HFFc6 (cell line): ENCODE measurements at regions not wholly inside any gene's neighbourhood (a gene's known extent, or its start where the extent isn't known, plus 50 kb on each side); places are given as distances from the start of the nearest gene placed in this dataset.

Experiments
- DNase-seq: peaks from one replicate; pipeline ENCODE4 v3.0.0-alpha.2; 2018
- H3K27ac Mint-ChIP-seq: 2 replicates; pipeline ENCODE4 v1.8.0; 2020; ENCODE audit warnings: mild to moderate bottlenecking, mixed read lengths
- H3K27me3 Mint-ChIP-seq: 2 replicates; pipeline ENCODE4 v1.8.0; 2021; ENCODE audit warnings: mild to moderate bottlenecking, moderate library complexity, mixed read lengths; ENCODE audit not compliant: insufficient read depth
- H3K36me3 Mint-ChIP-seq: 2 replicates; pipeline ENCODE4 v1.8.0; 2021; ENCODE audit warnings: low read depth, mixed read lengths
- H3K4me1 Mint-ChIP-seq: 2 replicates; pipeline ENCODE4 v1.8.0; 2020; ENCODE audit warnings: low read depth, mixed read lengths
- H3K4me3 Mint-ChIP-seq: 2 replicates; pipeline ENCODE4 v1.8.0; 2020; ENCODE audit warnings: mild to moderate bottlenecking, moderate library complexity, mixed read lengths
- H3K9me3 Mint-ChIP-seq: 2 replicates; pipeline ENCODE4 v1.8.0; 2020; ENCODE audit warnings: mild to moderate bottlenecking, mixed read lengths
- TF ChIP-seq, protein P1 (sequence below): fragments of 200-600 bp; sonication (generic); IDR thresholded peaks from 2 replicates; pipeline ENCODE4 v1.5.0; 2021; ENCODE audit warnings: antibody characterized with exemption, mild to moderate bottlenecking

DNA sequence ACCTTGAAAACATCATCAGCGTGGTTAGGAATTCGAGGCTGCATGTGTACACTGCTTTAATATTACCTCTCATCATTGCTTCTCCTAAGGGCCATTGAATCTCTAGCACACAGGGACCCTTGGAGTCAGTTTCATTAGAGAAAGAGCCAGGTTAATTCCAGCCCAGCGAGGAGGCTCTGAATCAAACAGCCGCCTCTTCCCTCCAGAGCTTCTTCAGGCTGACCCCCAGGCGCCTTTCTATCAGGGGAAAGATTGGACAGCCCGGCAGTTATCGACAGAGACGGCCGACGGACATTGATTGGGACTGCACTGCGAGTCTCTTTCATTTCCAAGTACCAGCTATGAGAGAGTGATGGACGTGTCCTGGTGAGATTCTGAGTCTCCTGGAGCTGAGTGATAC is 159.2 kb downstream of the ANKRD60 start:
- no peak overlapping the region for H3K4me3 Mint-ChIP-seq
- no peaks in the 10 kb centered on the region for H3K9me3 Mint-ChIP-seq
- no peaks in the 10 kb centered on the region for H3K36me3 Mint-ChIP-seq
- peaks cover 24% of the 10 kb centered on the region for H3K4me1 Mint-ChIP-seq
- H3K27me3 Mint-ChIP-seq = peaks cover 34% of the 10 kb centered on the region
- TF ChIP-seq, protein P1, sequence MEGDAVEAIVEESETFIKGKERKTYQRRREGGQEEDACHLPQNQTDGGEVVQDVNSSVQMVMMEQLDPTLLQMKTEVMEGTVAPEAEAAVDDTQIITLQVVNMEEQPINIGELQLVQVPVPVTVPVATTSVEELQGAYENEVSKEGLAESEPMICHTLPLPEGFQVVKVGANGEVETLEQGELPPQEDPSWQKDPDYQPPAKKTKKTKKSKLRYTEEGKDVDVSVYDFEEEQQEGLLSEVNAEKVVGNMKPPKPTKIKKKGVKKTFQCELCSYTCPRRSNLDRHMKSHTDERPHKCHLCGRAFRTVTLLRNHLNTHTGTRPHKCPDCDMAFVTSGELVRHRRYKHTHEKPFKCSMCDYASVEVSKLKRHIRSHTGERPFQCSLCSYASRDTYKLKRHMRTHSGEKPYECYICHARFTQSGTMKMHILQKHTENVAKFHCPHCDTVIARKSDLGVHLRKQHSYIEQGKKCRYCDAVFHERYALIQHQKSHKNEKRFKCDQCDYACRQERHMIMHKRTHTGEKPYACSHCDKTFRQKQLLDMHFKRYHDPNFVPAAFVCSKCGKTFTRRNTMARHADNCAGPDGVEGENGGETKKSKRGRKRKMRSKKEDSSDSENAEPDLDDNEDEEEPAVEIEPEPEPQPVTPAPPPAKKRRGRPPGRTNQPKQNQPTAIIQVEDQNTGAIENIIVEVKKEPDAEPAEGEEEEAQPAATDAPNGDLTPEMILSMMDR = no peak
- no peak for DNase-seq
- no peak overlapping the region for H3K27ac Mint-ChIP-seq

DNA sequence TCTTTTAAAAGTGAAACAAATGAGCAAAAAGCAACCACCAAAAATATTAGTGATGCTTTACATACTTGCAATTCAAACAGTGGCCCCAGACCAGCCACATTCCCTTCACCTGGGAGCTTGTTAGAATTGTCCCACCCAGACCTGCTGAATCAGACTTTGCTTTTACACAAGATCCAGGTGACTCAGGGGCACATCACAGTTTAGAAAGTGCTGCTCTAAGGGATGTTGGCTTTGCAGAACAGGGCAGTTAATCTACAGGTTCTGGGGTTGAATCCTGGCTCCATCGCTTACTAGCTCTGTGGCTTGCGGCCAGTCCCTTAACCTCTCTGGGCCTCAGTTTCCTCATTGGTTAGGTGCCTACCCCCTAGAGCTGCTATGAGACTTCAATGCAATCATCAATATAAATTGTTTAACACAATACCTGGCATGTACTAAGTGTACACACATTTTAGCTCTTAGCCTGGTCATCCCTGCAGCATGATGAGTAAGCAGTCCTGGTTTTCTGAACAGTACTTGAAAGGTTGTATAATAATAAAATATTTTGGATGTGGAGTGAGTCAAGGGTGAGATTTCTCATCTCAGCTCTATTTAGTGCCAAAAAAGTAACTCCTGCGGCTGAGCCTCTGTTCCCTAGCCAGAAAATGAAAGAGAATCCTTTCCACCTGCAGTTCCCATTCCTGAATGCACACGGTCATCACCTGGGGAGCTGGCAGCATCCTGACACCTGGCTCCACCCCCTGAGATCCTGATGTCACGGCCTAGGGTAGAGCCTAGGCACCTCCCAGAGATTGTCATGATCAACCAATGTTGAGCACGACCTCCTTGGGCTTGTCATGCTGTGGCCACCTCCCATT is 162.7 kb downstream of the ANKRD60 start:
- TF ChIP-seq, protein P1 = no peak
- Mint-ChIP-seq H3K27me3 (peaks cover 37% of the 10 kb centered on the region), H3K36me3 (peaks cover 8% of the 10 kb centered on the region; the same call in 1 of the 2 replicates), H3K4me1 (peaks cover 15% of the 10 kb centered on the region), H3K9me3 (peaks cover 10% of the 10 kb centered on the region; the same call in 1 of the 2 replicates), H3K4me3 (no peak overlapping the region), H3K27ac (no peak overlapping the region)
- peak; percentile 35 for DNase-seq

DNA sequence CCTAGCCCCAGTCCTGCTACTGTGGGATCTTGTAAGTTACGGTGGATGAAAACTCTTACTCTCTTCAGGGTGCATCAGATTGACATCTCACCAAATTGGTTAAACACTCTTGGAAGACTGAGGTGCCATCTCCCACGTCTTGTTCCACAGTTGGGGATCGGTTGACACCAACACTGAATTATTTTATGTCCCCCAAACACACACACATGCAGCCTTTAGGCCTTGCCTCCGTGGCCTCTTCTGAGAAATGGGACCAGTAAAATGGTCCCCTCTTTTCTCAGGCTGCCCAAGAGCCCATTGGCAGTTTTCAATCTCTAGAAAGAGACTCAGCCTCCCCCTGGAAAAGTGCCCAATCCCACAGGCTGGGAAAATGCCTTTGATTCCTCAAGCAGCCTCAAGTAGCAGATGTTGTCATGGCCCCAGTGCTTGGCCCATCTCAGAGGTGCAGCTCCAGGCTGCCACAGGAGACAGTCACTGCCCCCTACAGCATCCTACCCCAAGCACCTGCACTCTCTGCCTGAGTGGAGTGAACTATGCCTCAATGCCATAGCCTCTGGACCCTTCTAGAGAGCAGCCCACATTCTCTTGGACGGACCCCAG is 163.9 kb downstream of the ANKRD60 start:
- TF ChIP-seq, protein P1 = no peak
- Mint-ChIP-seq H3K4me3 (no peak overlapping the region), H3K27ac (no peak overlapping the region), H3K36me3 (peaks cover 8% of the 10 kb centered on the region; the same call in 1 of the 2 replicates), H3K27me3 (peaks cover 30% of the 10 kb centered on the region), H3K4me1 (peaks cover 15% of the 10 kb centered on the region), H3K9me3 (peaks cover 10% of the 10 kb centered on the region; the same call in 1 of the 2 replicates)
- no peak for DNase-seq

DNA sequence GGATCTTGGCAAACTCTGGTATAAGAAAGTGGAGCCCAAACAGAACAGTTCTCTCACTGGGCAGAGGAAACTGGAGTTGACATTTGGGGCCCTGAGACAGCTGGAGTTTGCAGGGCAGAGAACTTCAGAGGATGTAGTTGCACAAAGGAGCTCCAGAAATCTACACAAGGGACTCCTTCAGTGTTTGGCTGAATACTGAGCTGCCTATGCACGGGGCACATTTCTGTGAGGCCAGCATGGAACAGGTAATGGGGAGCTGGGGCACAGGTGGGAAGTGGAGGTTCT is 169.3 kb downstream of the ANKRD60 start:
- peaks cover 10% of the 10 kb centered on the region; the same call in 1 of the 2 replicates for H3K9me3 Mint-ChIP-seq

DNA sequence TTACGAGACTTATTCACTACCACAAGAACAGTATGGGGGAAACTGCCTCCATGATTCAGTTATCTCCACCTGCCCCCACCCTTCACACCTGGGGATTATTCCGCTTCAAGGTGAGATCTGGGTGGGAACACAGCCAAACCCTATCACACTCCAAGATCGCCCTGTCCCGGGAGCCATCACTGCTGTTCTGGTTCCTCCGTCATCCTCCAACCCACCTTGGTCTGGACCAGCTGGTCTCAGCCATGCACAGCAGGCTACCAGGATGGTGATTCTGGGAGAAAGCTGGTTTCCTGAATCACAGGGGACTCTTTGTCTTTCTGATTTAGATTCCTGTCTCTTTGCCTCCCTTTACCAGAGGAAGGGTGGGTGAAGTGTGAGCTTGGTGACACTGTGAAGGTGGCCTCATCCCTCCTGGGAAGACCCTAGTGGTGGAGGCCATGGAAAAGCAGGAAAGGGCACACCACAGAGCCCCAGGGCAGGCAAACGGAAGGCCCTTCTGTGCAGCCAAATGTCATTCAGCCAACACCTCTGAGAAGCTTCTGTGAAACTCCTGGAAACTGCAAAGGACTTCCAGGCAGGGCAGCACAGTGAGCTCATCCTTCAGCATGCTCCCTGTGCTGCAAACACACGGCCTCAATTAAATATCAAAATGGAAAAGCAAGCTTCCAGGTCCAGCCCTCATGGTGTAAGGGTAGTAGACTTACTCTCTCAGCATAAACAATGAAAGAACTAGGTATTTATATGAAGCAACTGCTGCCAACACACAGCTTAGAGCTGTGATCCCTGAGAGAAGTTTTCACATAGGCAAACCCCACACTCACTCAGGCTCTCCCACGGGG is 169.8 kb downstream of the ANKRD60 start:
- no peaks in the 10 kb centered on the region for H3K4me1 Mint-ChIP-seq
- peaks cover 10% of the 10 kb centered on the region; the same call in 1 of the 2 replicates for H3K9me3 Mint-ChIP-seq
- H3K36me3 Mint-ChIP-seq = peaks cover 8% of the 10 kb centered on the region; the same call in 1 of the 2 replicates
- no peak for DNase-seq
- no peak overlapping the region for H3K4me3 Mint-ChIP-seq
- TF ChIP-seq, protein P1 = no peak
- no peak overlapping the region for H3K27ac Mint-ChIP-seq
- peaks cover 31% of the 10 kb centered on the region for H3K27me3 Mint-ChIP-seq

More for the DNA sequence above, 169.3 kb downstream of the ANKRD60 start:
- TF ChIP-seq, protein P1 = no peak
- Mint-ChIP-seq H3K27me3 (peaks cover 33% of the 10 kb centered on the region), H3K4me1 (no peaks in the 10 kb centered on the region), H3K4me3 (no peak overlapping the region), H3K36me3 (peaks cover 8% of the 10 kb centered on the region; the same call in 1 of the 2 replicates), H3K27ac (no peak overlapping the region)
- no peak for DNase-seq
